Activated naive CD8-positive, alpha-beta T cell treated with anti-CD3 and anti-CD28 coated beads for 36 hours (primary cell): ENCODE measurements at regions not wholly inside any gene's neighbourhood (a gene's known extent, or its start where the extent isn't known, plus 50 kb on each side); places are given as distances from the start of the nearest gene placed in this dataset.

Experiments used
- DNase-seq: peaks from one replicate; pipeline ENCODE4 v3.0.0; 2021
- H3K27ac Mint-ChIP-seq: one replicate; pipeline ENCODE4 v1.8.0; 2022; ENCODE audit warnings: mild to moderate bottlenecking, moderate library complexity, mixed read lengths
- H3K27me3 Mint-ChIP-seq: one replicate; pipeline ENCODE4 v1.8.0; 2022; ENCODE audit warnings: mild to moderate bottlenecking, mixed read lengths
- H3K36me3 Mint-ChIP-seq: one replicate; pipeline ENCODE4 v1.8.0; 2021; ENCODE audit warnings: mild to moderate bottlenecking, mixed read lengths
- H3K4me1 Mint-ChIP-seq: one replicate; pipeline ENCODE4 v1.8.0; 2021; ENCODE audit warnings: mixed read lengths
- H3K4me3 Mint-ChIP-seq: one replicate; pipeline ENCODE4 v1.8.0; 2022; ENCODE audit warnings: mild to moderate bottlenecking, moderate library complexity, mixed read lengths
- H3K9me3 Mint-ChIP-seq: one replicate; pipeline ENCODE4 v1.8.0; 2022; ENCODE audit warnings: mixed read lengths

DNA sequence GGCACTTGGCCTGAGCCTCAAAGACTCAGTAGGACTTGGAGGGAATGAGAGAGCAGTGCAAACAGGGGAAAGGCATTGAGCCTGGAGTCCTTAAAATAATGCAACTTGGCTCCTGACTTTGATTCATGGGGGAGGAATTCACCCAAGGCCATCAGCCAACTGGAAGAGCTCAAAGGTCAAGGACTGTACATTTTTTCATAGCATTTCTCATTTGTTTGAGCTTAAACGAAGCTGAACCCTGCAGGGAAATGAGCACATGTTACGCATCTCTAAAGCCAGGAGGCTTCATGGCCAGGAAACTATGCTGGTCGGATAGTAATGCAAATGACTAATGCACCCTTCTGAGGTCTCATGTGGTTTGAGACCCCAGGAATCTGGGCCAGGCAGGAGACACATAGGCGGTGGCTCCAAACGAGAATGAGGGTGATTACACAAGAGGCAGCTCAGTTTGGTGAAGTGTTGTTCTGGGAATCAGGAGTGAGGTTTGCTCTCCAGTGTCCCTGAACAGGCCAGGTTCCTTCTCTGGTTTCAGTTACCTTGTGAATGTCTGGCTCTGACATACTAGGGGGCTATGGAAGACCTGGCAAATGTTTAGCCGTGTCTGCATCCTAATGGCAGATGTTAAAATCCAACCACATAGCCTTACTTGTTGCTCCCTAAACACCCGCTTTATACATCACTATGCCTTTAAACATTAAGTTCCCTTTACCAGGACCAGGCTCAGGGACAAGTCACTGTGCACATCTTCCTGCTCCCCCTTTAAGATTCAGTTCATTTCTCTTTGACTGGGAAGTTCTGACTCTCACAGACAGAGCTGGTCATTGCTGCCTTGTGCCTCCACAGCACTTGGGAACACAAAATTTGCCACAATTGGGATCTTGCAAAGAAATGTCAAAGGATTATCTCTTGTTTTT lies 503.9 kb upstream of the USP24 start:
- no peaks in the 10 kb centered on the region for H3K36me3 Mint-ChIP-seq
- no peak overlapping the region for H3K4me3 Mint-ChIP-seq
- H3K27ac Mint-ChIP-seq: no peak overlapping the region
- peaks cover 7% of the 10 kb centered on the region for H3K27me3 Mint-ChIP-seq
- H3K9me3 Mint-ChIP-seq: no peaks in the 10 kb centered on the region
- no peaks in the 10 kb centered on the region for H3K4me1 Mint-ChIP-seq
- no peak for DNase-seq

DNA sequence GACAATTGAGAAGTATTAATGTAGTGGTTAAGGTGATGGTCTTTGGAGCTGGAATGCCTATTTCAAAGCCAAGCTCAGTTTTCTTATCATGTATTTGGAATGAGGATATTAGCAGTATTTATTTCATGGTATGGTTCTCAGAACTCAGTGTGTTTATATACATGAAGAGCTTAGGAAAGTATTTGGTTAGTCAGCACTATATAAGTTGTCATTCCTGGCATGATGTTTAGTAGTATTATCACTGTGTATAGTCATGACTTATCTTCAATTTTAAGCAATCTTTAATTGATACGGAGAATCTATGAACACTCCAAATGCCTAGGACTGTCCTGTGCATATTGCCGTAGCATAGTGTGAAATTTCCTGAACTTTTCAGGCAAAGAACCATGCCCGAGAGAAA lies 501.9 kb upstream of the USP24 start:
- peaks cover 7% of the 10 kb centered on the region for H3K27me3 Mint-ChIP-seq
- H3K27ac Mint-ChIP-seq: no peak overlapping the region
- no peaks in the 10 kb centered on the region for H3K36me3 Mint-ChIP-seq
- DNase-seq: no peak
- no peak overlapping the region for H3K4me3 Mint-ChIP-seq
- H3K9me3 Mint-ChIP-seq: no peaks in the 10 kb centered on the region
- no peaks in the 10 kb centered on the region for H3K4me1 Mint-ChIP-seq

DNA sequence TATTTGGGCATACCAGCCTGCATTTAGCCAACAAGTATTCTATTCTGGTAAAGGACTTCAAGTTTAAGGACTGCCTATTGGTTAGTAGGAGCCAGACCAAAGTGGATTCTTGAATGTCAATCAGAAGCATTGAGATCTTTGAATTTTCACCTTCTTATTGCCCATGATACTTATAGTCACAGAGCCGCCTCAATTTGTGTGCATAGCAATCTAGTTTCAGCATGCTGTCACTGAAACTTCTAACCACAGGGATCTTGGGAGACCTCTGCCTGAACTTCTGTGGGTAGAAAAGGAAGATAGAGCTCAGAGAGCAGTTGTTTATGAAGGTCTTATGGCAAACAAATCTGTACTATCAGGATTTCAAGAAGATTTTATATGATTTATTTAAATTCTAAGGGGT lies 501.4 kb upstream of the USP24 start:
- no peaks in the 10 kb centered on the region for H3K36me3 Mint-ChIP-seq
- DNase-seq: no peak
- no peaks in the 10 kb centered on the region for H3K4me1 Mint-ChIP-seq
- no peak overlapping the region for H3K4me3 Mint-ChIP-seq
- H3K9me3 Mint-ChIP-seq: no peaks in the 10 kb centered on the region
- H3K27ac Mint-ChIP-seq: no peak overlapping the region
- peaks cover 7% of the 10 kb centered on the region for H3K27me3 Mint-ChIP-seq

DNA sequence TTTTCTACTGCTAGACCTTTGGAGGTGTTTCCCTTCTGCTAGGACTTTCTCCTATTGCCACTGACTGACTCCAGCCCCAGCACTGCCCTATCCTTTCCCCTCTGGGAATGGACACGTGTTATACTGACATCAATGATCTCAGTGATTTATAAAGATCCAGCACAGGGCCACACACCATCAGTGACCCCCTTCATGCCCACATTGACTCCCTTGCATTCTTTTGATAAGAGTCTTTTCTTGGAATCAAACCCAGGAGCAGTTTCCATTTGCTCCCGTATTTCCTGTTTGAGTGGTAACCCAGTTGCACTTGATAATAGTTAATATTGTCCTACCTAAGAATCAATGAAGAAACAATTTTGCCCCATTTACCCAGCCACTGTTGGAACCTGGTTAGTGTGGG lies 501.0 kb upstream of the USP24 start:
- Mint-ChIP-seq H3K9me3 (no peaks in the 10 kb centered on the region), H3K27ac (no peak overlapping the region), H3K27me3 (peaks cover 7% of the 10 kb centered on the region), H3K4me3 (no peak overlapping the region), H3K4me1 (no peaks in the 10 kb centered on the region), H3K36me3 (no peaks in the 10 kb centered on the region)
- DNase-seq: no peak

DNA sequence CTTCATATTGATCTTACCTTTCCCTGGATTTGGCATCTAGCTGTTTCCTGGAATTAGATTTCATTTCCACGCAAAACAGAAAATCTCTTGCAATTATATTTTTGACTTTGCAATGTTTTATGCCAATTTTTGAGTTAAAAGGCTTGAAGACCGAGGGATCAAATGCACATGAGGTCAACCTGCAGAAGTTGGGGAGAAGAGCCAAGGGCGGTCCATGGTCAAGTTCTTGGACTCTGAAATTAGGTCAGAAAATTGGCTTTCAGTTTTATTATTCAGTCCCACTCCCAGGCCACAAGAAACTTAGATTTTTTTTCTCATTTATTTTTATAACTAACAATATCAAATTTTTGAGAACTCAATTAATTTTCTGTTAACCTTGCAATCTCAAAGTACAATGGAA lies 499.1 kb upstream of the USP24 start:
- no peaks in the 10 kb centered on the region for H3K4me1 Mint-ChIP-seq
- H3K27ac Mint-ChIP-seq: no peak overlapping the region
- no peaks in the 10 kb centered on the region for H3K36me3 Mint-ChIP-seq
- no peak for DNase-seq
- H3K27me3 Mint-ChIP-seq: peaks cover 7% of the 10 kb centered on the region
- H3K9me3 Mint-ChIP-seq: no peaks in the 10 kb centered on the region
- H3K4me3 Mint-ChIP-seq: no peak overlapping the region

DNA sequence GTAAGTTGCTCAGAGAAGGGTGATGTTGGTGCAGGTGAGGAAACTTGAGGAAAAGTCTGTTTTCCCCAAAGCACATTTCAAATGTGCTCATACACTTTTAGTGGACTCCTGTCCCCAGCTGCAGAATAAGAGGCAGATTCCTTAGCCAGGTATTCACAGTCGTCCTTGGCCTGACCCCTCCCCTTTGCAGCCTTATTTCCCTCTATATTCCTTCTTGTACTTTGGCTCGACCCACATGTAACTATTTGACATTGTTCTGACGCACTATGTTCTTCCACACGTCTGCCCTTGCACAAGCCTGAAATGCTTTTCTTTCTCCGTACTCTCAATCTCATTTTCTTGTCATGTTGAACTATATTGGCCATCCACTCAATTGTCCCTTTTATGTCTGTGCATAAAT lies 498.4 kb upstream of the USP24 start:
- no peaks in the 10 kb centered on the region for H3K36me3 Mint-ChIP-seq
- no peak overlapping the region for H3K27ac Mint-ChIP-seq
- DNase-seq: no peak
- no peak overlapping the region for H3K4me3 Mint-ChIP-seq
- H3K9me3 Mint-ChIP-seq: no peaks in the 10 kb centered on the region
- H3K4me1 Mint-ChIP-seq: no peaks in the 10 kb centered on the region
- H3K27me3 Mint-ChIP-seq: peaks cover 4% of the 10 kb centered on the region

DNA sequence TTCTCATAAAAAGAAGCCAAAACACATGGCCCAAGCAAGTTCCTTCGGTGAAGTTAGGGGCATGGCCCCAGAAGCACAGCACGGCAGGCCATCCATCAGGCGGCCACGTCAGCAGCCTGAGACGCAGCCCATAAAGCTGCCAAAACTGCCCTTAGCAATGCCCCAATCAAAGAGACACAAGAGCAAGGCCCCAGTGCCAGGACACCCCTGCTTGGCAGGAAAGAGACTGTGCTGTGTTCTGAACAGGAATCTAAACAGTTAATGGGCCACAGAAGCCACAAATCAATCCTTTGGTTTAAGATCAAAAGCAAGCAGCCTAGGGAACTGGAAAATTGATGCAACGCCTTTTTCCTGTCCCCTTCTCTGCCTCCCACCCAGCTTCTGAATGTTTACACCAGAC lies 497.0 kb upstream of the USP24 start:
- no peaks in the 10 kb centered on the region for H3K36me3 Mint-ChIP-seq
- no peaks in the 10 kb centered on the region for H3K4me1 Mint-ChIP-seq
- no peaks in the 10 kb centered on the region for H3K9me3 Mint-ChIP-seq
- H3K27ac Mint-ChIP-seq: no peak overlapping the region
- DNase-seq: no peak
- no peaks in the 10 kb centered on the region for H3K27me3 Mint-ChIP-seq
- H3K4me3 Mint-ChIP-seq: no peak overlapping the region

DNA sequence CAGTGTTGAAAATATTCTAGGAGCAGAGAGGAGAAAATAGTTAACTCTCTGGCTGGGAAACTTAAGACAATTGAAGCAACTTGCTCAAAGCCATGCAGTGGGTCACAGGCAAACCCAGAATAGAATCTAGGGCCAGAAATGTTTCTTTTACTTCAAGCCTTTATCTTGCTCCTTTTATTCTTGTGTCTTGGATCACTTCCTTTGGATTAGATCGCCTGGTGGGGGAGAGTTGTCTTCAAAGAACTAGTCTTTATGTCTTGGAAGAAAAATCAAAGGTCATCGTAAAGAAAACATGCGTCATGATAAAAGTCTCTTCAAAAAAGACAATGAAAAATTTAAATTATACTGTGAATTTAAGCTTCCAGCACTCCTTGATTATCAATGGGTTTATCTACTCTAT lies 493.6 kb upstream of the USP24 start:
- Mint-ChIP-seq H3K9me3 (no peaks in the 10 kb centered on the region), H3K27me3 (no peaks in the 10 kb centered on the region), H3K27ac (no peak overlapping the region), H3K4me3 (no peak overlapping the region), H3K4me1 (no peaks in the 10 kb centered on the region), H3K36me3 (no peaks in the 10 kb centered on the region)
- no peak for DNase-seq

DNA sequence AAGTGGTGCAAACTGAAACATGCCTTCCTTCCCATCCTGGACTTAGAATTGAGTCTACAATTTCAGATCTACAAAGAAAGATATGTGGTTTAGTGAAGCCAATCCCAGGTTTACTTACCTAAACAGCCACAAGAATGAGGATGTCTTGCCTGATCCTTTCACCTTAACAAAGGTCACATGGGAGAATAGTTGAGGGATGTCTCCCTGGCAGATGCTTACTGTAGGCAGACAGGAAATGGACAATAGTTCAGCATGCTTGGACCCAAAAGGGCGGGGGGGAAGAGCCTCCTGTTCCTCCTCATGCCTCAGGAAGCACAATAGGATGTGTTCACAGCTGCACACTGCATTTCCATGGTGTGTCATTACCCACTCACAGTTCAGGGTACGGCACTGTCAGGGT lies 492.7 kb upstream of the USP24 start:
- Mint-ChIP-seq H3K27ac (no peak overlapping the region), H3K27me3 (no peaks in the 10 kb centered on the region), H3K4me3 (no peak overlapping the region), H3K4me1 (no peaks in the 10 kb centered on the region), H3K9me3 (no peaks in the 10 kb centered on the region), H3K36me3 (no peaks in the 10 kb centered on the region)
- DNase-seq: no peak

DNA sequence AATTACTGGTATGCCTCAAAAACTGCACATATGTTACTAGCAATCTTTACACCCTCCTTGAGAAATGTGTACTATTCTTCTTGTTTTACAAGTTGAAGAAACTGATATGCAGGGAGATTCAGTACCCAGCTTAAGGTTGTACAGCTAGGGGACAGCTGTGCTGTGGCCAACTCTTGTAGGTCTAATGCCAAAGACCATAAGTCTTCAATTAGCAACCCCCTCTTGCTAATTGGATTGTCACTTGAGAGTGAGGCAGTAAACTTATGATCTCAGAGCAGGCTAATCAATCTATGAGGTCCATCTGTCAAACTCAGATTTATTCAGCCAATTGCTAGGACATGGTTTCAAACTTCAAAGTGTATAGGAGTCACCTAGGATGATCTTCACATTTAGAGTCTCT lies 492.0 kb upstream of the USP24 start:
- H3K27ac Mint-ChIP-seq: no peak overlapping the region
- no peaks in the 10 kb centered on the region for H3K36me3 Mint-ChIP-seq
- H3K9me3 Mint-ChIP-seq: no peaks in the 10 kb centered on the region
- H3K27me3 Mint-ChIP-seq: no peaks in the 10 kb centered on the region
- no peak overlapping the region for H3K4me3 Mint-ChIP-seq
- no peaks in the 10 kb centered on the region for H3K4me1 Mint-ChIP-seq
- no peak for DNase-seq

DNA sequence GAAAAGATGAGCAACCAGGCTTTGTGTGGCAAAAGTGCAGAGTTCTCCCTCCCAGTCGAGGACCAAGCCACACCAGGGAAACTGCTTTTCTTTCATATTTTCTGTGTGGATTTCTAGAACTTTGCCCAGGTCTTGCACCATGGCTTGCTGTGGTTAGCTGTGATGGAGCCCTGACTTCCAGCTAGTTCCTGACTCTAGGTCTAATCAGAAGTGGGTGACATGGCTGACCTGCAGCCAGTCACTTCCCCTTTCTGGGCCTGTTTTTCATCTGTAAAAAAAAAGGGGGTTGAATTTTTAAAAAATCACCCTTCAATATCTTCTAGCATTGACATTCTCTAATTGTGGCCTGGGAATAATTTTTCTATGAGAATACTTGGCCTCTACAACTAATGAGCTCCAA lies 491.2 kb upstream of the USP24 start:
- no peaks in the 10 kb centered on the region for H3K36me3 Mint-ChIP-seq
- no peak overlapping the region for H3K4me3 Mint-ChIP-seq
- H3K27ac Mint-ChIP-seq: no peak overlapping the region
- no peaks in the 10 kb centered on the region for H3K9me3 Mint-ChIP-seq
- H3K27me3 Mint-ChIP-seq: peaks cover 3% of the 10 kb centered on the region
- no peak for DNase-seq
- H3K4me1 Mint-ChIP-seq: no peaks in the 10 kb centered on the region

DNA sequence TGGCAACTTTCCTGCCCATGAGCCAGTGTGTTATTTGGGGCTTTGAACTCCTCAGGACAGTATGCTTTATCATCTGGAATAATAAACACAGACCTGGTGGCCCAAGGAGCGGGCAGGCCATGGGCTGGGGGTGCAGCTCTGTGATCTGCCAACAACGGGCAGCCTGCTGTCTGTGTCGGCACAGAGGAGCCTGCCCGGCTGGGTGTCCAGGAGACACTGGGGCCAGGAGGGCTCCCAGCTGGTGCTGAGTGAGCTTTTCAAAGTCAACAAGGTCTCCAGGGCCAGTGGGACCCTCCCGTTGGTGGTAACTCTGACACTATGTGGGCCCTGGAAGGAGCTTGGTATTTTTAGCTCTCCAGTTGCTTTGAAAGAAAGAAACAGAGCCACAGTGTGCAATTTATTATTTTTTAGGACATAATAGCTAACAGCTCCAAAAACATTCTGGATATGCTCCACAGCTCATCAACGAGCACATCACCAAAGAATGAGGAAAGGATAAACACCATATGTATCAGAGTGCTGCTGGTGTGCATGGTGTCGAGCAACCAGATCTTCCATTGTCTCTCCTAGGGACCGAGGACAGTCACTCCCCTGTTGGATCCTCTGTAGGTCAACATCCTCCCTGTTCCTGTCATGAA lies 488.7 kb upstream of the USP24 start:
- H3K27ac Mint-ChIP-seq: no peak overlapping the region
- no peak for DNase-seq
- no peaks in the 10 kb centered on the region for H3K36me3 Mint-ChIP-seq
- no peaks in the 10 kb centered on the region for H3K9me3 Mint-ChIP-seq
- peaks cover 3% of the 10 kb centered on the region for H3K27me3 Mint-ChIP-seq
- no peak overlapping the region for H3K4me3 Mint-ChIP-seq
- no peaks in the 10 kb centered on the region for H3K4me1 Mint-ChIP-seq

DNA sequence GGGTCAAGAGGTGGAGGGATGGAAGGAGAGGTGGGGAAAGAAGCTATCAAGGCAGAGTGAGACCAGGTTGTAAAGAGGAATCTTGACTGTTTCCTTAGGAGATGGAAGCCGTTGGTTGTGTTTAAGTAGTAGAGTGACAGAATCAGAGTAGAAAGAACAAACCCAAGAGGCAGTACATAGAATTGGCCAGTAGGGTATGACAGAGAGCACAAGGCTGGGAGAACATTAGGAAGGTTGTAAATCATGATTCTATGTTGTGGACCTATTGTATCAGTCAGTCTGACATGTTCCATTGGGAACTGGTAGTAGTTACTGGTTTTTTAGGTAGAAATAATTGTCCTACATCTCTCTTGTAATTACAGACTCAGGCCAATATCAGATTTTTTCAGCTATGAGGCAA lies 486.9 kb upstream of the USP24 start:
- Mint-ChIP-seq H3K9me3 (no peaks in the 10 kb centered on the region), H3K27ac (no peak overlapping the region), H3K4me1 (no peaks in the 10 kb centered on the region), H3K4me3 (no peak overlapping the region), H3K27me3 (peaks cover 3% of the 10 kb centered on the region), H3K36me3 (no peaks in the 10 kb centered on the region)
- DNase-seq: no peak

DNA sequence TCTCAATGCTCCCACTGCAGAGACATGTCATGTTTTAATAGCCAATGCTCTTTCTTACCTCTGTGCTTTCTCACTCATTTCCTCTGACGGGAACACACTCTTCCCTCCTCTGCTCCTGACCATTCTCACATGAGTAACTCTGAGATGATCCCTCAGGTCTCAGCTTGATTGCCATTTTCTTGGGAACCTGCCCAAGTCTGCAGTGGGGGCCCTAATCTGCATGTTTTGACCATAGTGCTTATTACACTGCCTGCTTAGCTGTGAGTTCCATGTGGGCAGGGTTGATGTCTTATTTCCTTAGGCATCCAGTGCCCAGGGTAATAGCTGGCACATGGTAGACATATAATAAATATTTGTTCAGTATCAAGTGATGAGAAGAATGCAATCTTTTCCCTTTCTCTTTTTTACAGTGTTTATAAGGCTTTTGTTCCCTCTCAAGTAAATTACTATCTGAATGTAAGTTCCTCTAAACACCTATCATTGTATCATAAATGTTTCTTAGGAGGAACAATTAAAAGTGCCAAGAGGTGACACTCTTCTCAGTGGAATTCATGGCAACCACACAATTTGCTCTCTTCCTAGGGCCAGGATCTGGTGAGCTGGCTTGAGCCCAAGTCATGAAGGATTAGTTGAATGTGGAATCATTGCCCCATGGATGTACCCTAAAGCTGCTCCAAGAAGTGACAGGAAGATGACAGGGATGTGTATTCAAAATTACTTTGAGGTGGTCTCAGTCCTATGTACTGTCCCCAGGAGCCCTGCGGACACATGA lies 485.4 kb upstream of the USP24 start:
- no peaks in the 10 kb centered on the region for H3K9me3 Mint-ChIP-seq
- H3K4me1 Mint-ChIP-seq: no peaks in the 10 kb centered on the region
- peaks cover 3% of the 10 kb centered on the region for H3K27me3 Mint-ChIP-seq
- DNase-seq: no peak
- H3K27ac Mint-ChIP-seq: no peak overlapping the region
- no peak overlapping the region for H3K4me3 Mint-ChIP-seq
- H3K36me3 Mint-ChIP-seq: no peaks in the 10 kb centered on the region

DNA sequence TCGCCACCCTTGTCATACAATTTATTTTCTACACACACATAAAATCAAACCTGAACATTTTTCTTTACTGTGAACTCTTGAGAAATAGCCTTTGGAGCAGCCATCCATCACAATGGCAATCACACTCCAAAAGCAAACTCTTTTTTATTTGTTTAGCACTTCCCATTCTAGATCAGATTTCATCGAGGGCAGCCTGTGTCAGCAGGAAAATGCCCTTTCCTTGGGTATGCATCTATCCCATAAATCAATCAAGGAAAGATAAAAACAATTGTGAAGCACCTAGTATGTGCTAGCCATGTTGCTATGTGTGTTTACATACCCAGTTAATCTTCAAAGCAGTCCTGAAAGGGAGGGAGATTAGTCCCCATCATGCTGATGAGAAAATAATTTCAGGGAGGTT lies 484.1 kb upstream of the USP24 start:
- peaks cover 3% of the 10 kb centered on the region for H3K27me3 Mint-ChIP-seq
- H3K9me3 Mint-ChIP-seq: no peaks in the 10 kb centered on the region
- DNase-seq: no peak
- no peak overlapping the region for H3K4me3 Mint-ChIP-seq
- no peaks in the 10 kb centered on the region for H3K36me3 Mint-ChIP-seq
- H3K27ac Mint-ChIP-seq: no peak overlapping the region
- no peaks in the 10 kb centered on the region for H3K4me1 Mint-ChIP-seq
